Transverse colon (tissue), 4 donors: ENCODE measurements at regions not wholly inside any gene's neighbourhood (a gene's known extent, or its start where the extent isn't known, plus 50 kb on each side); places are given as distances from the start of the nearest gene placed in this dataset.
"Not testable (repeated sequence)": the region's sequence is repeated elsewhere in the genome, so short reads cannot be mapped to it uniquely, and the experiment has no call there.

Experiments used
- DNase-seq: peaks from one replicate; pipeline ENCODE4 v3.0.0-alpha.2; 2019
- H3K27ac ChIP-seq, 4 donors: fragments of 200-600 bp; sonication (generic); 2 replicates each; pipeline ENCODE4 v1.5.1; 2016 to 2018; ENCODE audit warnings: inconsistent platforms in 4 of 4
- H3K27me3 ChIP-seq: fragments of 200-600 bp; sonication (generic); 2 replicates; pipeline ENCODE4 v1.5.1; 2017; ENCODE audit warnings: inconsistent platforms
- H3K36me3 ChIP-seq, 4 donors: fragments of 200-600 bp; sonication (generic); 2 replicates each; pipeline ENCODE4 v1.5.1; 2017 to 2019; ENCODE audit warnings: inconsistent platforms in 4 of 4
- H3K4me1 ChIP-seq, 4 donors: fragments of 200-600 bp; sonication (generic); 2 replicates each; pipeline ENCODE4 v1.5.1; 2017 to 2020; ENCODE audit warnings: inconsistent platforms in 4 of 4
- H3K4me3 ChIP-seq, 4 donors: fragments of 200-600 bp; sonication (generic); 1 replicate in 1 of 4; 2 replicates in 3 of 4; pipeline versions ENCODE4 v1.5.1 to v1.6.1; 2017 to 2019; ENCODE audit warnings: inconsistent platforms in 4 of 4
- H3K9me3 ChIP-seq, 2 donors: fragments of 200-600 bp; sonication (generic); 2 replicates each; pipeline ENCODE4 v1.5.1; 2017 to 2019; ENCODE audit warnings: inconsistent platforms in 2 of 2
- EP300 ChIP-seq: sonication (generic); formaldehyde crosslinking; IDR thresholded peaks from one replicate; pipeline ENCODE4 v1.6.1; 2017; ENCODE audit warnings: antibody characterized with exemption, low read depth
- POLR2A ChIP-seq: fragments of 450-650 bp; IDR thresholded peaks from one replicate; pipeline ENCODE4 v1.6.1; 2016; ENCODE audit warnings: antibody characterized with exemption, mild to moderate bottlenecking, moderate library complexity
- POLR2AphosphoS5 ChIP-seq, 3 donors: sonication (generic); formaldehyde crosslinking; IDR thresholded peaks; one replicate each; pipeline ENCODE4 v1.6.1; 2016; ENCODE audit warnings: antibody characterized with exemption in 3 of 3
- WGBS, 2 donors: methylation state at CpG; one replicate each; pipeline ENCODE4 v1.1.5; 2018; ENCODE audit warnings: low coverage in 1 of 2; 5-methylcytosine and 5-hydroxymethylcytosine counted together
- in situ Hi-C, 4 donors: fragments of 200-750 bp; cut with MboI; loops; one replicate each; pipeline versions ENCODE4 v1.15.0 to v1.15.1; 2017; ENCODE audit warnings: low sequenced_read_pairs in 3 of 4, low pct_ligation_motif_present in 1 of 4, low pct_unique_long_range_greater_than_20kb in 1 of 4
- intact Hi-C: fragments of 100-400 bp; cut with DNase I; formaldehyde crosslinking; loops from one replicate; pipeline ENCODE4 v1.15.1; 2023; ENCODE audit warnings: low total_unique reads
- TF ChIP-seq, protein P1 (sequence below), 5 experiments: fragments of 200-600 bp in 3 of 5; fragments of 450-650 bp in 2 of 5; sonication (generic) in 3 of 5; IDR thresholded peaks; 1 replicate in 2 of 5; 2 replicates in 3 of 5; pipeline ENCODE4 v1.5.1; 2016 to 2017; ENCODE audit warnings: antibody characterized with exemption in 5 of 5, inconsistent platforms in 3 of 5, mild to moderate bottlenecking in 2 of 5, moderate library complexity in 1 of 5

GRCh38 chr2:136314240-136314639 lies 196.3 kb upstream of the CXCR4 start:
- in situ Hi-C loops (no loop called here), intact Hi-C loops (no loop called here)
- Histone ChIP-seq H3K4me1 (no peaks in the 10 kb centered on the region), H3K4me3 (no peak overlapping the region), H3K36me3 (no peaks in the 10 kb centered on the region), H3K27ac (no peak overlapping the region), H3K27me3 (no peaks in the 10 kb centered on the region), H3K9me3 (no peaks in the 10 kb centered on the region)
- TF ChIP-seq POLR2A = no peak
- TF ChIP-seq, protein P1, sequence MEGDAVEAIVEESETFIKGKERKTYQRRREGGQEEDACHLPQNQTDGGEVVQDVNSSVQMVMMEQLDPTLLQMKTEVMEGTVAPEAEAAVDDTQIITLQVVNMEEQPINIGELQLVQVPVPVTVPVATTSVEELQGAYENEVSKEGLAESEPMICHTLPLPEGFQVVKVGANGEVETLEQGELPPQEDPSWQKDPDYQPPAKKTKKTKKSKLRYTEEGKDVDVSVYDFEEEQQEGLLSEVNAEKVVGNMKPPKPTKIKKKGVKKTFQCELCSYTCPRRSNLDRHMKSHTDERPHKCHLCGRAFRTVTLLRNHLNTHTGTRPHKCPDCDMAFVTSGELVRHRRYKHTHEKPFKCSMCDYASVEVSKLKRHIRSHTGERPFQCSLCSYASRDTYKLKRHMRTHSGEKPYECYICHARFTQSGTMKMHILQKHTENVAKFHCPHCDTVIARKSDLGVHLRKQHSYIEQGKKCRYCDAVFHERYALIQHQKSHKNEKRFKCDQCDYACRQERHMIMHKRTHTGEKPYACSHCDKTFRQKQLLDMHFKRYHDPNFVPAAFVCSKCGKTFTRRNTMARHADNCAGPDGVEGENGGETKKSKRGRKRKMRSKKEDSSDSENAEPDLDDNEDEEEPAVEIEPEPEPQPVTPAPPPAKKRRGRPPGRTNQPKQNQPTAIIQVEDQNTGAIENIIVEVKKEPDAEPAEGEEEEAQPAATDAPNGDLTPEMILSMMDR (IDR thresholded peaks at IDR 0.05) = no peak
- no peak for TF ChIP-seq POLR2AphosphoS5 (IDR thresholded peaks at IDR 0.05)
- no peak for TF ChIP-seq EP300
- DNase-seq = no peak

DNA sequence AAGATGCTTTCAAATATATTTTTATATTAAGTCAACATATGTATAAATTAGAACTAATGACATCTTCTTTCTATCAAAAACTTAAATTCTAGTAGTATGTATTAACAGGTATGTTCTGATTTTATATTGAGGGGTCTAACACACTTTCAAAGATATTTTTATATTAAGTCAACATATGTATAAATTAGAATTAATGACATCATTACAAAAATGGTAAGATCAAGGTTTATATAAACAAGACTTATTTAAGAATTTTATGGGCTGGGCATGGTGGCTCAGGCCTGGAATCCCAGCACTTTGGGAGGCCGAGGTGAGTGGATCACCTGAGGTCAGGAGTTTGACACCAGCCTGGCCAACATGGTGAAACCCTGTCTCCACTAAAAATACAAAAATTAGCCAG lies 194.6 kb upstream of the CXCR4 start:
- H3K9me3 ChIP-seq, H3K4me3 ChIP-seq, intact Hi-C loops, H3K27me3 ChIP-seq, H3K36me3 ChIP-seq, H3K27ac ChIP-seq, DNase-seq, H3K4me1 ChIP-seq, in situ Hi-C loops: not testable (repeated sequence)
- WGBS, 2 donors = 96 to 100% methylated on average over 1 of the region's 1 CpG

DNA sequence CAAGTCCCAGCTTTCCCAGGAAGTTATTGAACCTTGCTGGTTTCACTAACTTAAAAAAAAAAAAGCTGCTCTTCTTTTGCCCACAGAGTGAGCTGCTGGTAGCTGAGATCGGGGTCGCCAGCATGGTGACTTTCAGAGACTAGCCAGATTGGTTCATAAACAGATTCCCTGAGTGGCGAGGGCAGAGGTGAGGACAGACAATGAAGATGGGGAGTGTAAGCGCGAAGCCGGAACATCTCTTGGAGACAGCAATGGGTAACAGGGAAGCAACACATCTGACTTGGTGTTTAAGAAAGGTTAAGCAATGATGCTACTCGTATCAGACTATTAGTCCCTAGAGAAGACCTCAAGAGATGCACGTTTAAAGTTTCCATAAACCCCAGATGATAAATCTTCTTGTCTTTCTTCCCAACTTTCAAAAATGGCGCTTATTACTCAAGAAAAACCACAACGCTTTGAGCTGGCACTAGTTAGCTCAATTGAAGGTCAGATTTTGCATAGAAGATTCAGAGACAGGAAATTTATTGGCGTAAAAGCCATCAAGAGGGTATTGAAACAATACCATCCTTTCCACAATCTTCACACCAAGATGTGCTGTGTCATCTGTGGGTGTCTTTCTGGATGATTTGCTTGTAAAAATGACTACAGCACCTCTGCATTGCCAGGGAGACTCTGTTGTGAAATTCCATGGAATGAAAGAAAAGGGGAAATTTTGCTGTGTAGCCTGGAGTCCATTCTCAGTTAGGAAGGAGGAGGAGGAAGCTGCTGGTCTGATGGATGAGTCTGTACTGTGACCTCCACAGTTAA lies 193.1 kb upstream of the CXCR4 start:
- 77 to 82% methylated on average over 5 to 11 of the region's 11 CpGs for WGBS, 2 donors
- in situ Hi-C loops (no loop called here), intact Hi-C loops (no loop called here)
- TF ChIP-seq EP300 (no peak), POLR2AphosphoS5 (IDR thresholded peaks at IDR 0.05) (no peak), POLR2A (no peak)
- TF ChIP-seq, protein P1 (IDR thresholded peaks at IDR 0.05) = no peak
- DNase-seq = no peak
- H3K27ac ChIP-seq = no peak overlapping the region
- no peaks in the 10 kb centered on the region for H3K36me3 ChIP-seq
- no peaks in the 10 kb centered on the region for H3K4me1 ChIP-seq
- H3K9me3 ChIP-seq = no peaks in the 10 kb centered on the region
- H3K4me3 ChIP-seq = no peak overlapping the region
- no peaks in the 10 kb centered on the region for H3K27me3 ChIP-seq

GRCh38 chr2:136310005-136310495 lies 192.1 kb upstream of the CXCR4 start:
- Histone ChIP-seq H3K27ac (no peak overlapping the region), H3K9me3 (no peaks in the 10 kb centered on the region), H3K4me1 (no peaks in the 10 kb centered on the region), H3K27me3 (no peaks in the 10 kb centered on the region), H3K36me3 (no peaks in the 10 kb centered on the region), H3K4me3 (no peak overlapping the region)
- 50 to 68% methylated on average over 2 to 10 of the region's 10 CpGs for WGBS, 2 donors
- in situ Hi-C loops = no loop called here
- intact Hi-C loops = no loop called here
- DNase-seq = no peak
- TF ChIP-seq, protein P1 (IDR thresholded peaks at IDR 0.05) = no peak
- no peak for TF ChIP-seq POLR2A
- no peak for TF ChIP-seq POLR2AphosphoS5 (IDR thresholded peaks at IDR 0.05)
- no peak for TF ChIP-seq EP300

DNA sequence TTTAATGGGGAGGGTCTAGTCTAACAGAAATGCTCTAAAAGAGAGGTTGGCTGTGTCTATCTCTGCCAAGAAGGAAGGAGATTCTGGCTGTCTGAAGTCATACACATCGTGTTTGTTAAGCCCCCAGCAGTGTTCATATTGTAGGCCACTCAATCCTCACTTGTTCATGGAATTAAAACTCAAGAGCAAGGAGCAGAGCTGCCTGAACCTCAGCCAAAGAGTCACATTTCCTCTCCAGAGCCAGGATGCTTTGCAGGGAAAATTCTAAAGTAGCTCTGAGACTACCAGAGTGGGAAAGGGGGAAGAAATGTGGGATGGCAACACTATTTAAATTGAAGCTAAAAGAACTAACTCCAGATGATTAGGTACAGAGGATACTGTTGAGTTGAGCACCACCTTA lies 190.7 kb upstream of the CXCR4 start:
- Histone ChIP-seq H3K4me1 (no peaks in the 10 kb centered on the region), H3K36me3 (no peaks in the 10 kb centered on the region), H3K4me3 (no peak overlapping the region), H3K27ac (no peak overlapping the region), H3K27me3 (no peaks in the 10 kb centered on the region), H3K9me3 (no peaks in the 10 kb centered on the region)
- in situ Hi-C loops (no loop called here), intact Hi-C loops (no loop called here)
- TF ChIP-seq POLR2A (no peak), POLR2AphosphoS5 (IDR thresholded peaks at IDR 0.05) (no peak), EP300 (no peak)
- TF ChIP-seq, protein P1 (IDR thresholded peaks at IDR 0.05) = no peak
- no peak for DNase-seq
- WGBS, 2 donors = 50% methylated on average over 1 of the region's 1 CpG; no CpG with 5 or more reads in 1 of the 2 donors
